Heart left ventricle (tissue), 13 donors: ENCODE measurements at regions not wholly inside any gene's neighbourhood (a gene's known extent, or its start where the extent isn't known, plus 50 kb on each side); places are given as distances from the start of the nearest gene placed in this dataset.

Experiments used
- POLR2A ChIP-seq, 2 donors: fragments of 450-650 bp; IDR thresholded peaks; one replicate each; pipeline ENCODE4 v1.6.1; 2017; ENCODE audit warnings: antibody characterized with exemption in 2 of 2, mild to moderate bottlenecking in 2 of 2, moderate library complexity in 2 of 2
- TF ChIP-seq, protein P1 (sequence below), 12 donors: fragments of 200-600 bp; sonication (generic) in 4 of 12; IDR thresholded peaks; one replicate each; pipeline versions ENCODE4 v1.5.0 to v1.8.0; 2018 to 2022; ENCODE audit warnings: antibody characterized with exemption in 12 of 12, mild to moderate bottlenecking in 5 of 12
- donor health status: ischemic (EF 13 %, LVEDD 7.1; RV severe dilation, severe dysfunction).
- donor health status: DM: no; HTN: yes; CAD: no.
- donor health status: DM: no; HTN: no; CAD: no.
- donor health status: ischemic (EF 25% LVEDD 6.9; RV normal size, moderate dysfunction).
- donor health status: ischemic (EF 25% LVEDD 5.7; RV mildly dilated, moderate dysfunction).
- donor health status: ischemic (EF 35%, LVEDD 5.7; RV mildly dilated, moderate dysfunction).
- donor health status: nonischemic (EF 11% LVEDD 7.7; RV severe dilation, severe dysfunction).
- donor health status: DM: yes; HTN: yes; CAD: no.
- donor health status: PGD.
- donor health status: ischemic (EF 29% LVEDD 5.4; RV normal size, mild dysfunction).
- donor health status: nonischemic (EF 23%, LVEDD 6.1; RV moderate dilation, normal function).

DNA sequence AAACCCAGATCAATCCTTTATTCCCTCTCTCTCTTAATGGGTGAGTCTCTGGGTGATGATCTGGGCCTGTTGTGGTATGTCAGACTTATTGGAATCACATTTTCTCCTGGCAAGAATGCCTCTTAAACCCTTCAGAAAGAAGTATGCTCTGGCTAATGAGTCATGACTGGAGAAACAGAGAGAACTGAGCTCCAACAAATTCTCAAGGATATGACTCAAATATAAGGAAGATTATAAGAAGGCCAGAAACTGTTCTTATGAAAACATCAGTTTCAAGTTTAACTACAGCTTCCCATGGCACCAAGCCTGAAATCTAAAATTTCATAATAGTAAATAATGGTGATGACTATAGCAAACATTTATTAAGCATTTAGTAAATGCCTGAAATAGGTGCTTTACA lies 83.9 kb downstream of the OR5AK2 start:
- no peak for TF ChIP-seq POLR2A (IDR thresholded peaks at IDR 0.05)
- TF ChIP-seq, protein P1, sequence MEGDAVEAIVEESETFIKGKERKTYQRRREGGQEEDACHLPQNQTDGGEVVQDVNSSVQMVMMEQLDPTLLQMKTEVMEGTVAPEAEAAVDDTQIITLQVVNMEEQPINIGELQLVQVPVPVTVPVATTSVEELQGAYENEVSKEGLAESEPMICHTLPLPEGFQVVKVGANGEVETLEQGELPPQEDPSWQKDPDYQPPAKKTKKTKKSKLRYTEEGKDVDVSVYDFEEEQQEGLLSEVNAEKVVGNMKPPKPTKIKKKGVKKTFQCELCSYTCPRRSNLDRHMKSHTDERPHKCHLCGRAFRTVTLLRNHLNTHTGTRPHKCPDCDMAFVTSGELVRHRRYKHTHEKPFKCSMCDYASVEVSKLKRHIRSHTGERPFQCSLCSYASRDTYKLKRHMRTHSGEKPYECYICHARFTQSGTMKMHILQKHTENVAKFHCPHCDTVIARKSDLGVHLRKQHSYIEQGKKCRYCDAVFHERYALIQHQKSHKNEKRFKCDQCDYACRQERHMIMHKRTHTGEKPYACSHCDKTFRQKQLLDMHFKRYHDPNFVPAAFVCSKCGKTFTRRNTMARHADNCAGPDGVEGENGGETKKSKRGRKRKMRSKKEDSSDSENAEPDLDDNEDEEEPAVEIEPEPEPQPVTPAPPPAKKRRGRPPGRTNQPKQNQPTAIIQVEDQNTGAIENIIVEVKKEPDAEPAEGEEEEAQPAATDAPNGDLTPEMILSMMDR (IDR thresholded peaks at IDR 0.05): no peak
